Vagina (tissue), 2 donors: ENCODE measurements at regions not wholly inside any gene's neighbourhood (a gene's known extent, or its start where the extent isn't known, plus 50 kb on each side); places are given as distances from the start of the nearest gene placed in this dataset.

ENCODE experiments used
- DNase-seq, 2 donors: peaks; one replicate each; pipeline ENCODE4 v3.0.0-alpha.2; 2017; ENCODE audit errors: extremely low spot score in 2 of 2
- H3K27ac ChIP-seq: fragments of 200-600 bp; sonication (generic); one replicate; pipeline ENCODE4 v1.5.1; 2019
- H3K27me3 ChIP-seq: fragments of 200-600 bp; sonication (generic); one replicate; pipeline ENCODE4 v1.5.1; 2019
- H3K36me3 ChIP-seq, 2 donors: fragments of 200-600 bp; sonication (generic); one replicate each; pipeline ENCODE4 v1.5.1; 2017 to 2019
- H3K4me1 ChIP-seq: fragments of 200-600 bp; sonication (generic); one replicate; pipeline ENCODE4 v1.5.1; 2019
- H3K4me3 ChIP-seq, 2 donors: fragments of 200-600 bp; sonication (generic); 1 replicate in 1 of 2; 2 replicates in 1 of 2; pipeline ENCODE4 v1.5.1; 2016 to 2019
- H3K9me3 ChIP-seq: fragments of 200-600 bp; sonication (generic); one replicate; pipeline ENCODE4 v1.5.1; 2019
- CTCF ChIP-seq, 3 experiments: fragments of 450-650 bp in 2 of 3; fragments of 200-600 bp in 1 of 3; sonication (generic) in 1 of 3; IDR thresholded peaks; one replicate each; pipeline ENCODE4 v1.5.1; 2017 to 2019; ENCODE audit warnings: antibody characterized with exemption in 3 of 3, mild to moderate bottlenecking in 2 of 3, moderate library complexity in 2 of 3
- POLR2A ChIP-seq, 2 donors: fragments of 450-650 bp; IDR thresholded peaks; one replicate each; pipeline ENCODE4 v1.6.1; 2017; ENCODE audit warnings: antibody characterized with exemption in 2 of 2, mild to moderate bottlenecking in 2 of 2, moderate library complexity in 2 of 2
- POLR2AphosphoS5 ChIP-seq, 2 donors: sonication (generic); formaldehyde crosslinking; IDR thresholded peaks; one replicate each; pipeline ENCODE4 v1.9.0; 2017; ENCODE audit warnings: antibody characterized with exemption in 2 of 2, mild to moderate bottlenecking in 2 of 2, low read depth in 1 of 2; ENCODE audit not compliant: insufficient read depth in 1 of 2
- intact Hi-C: fragments of 100-400 bp; cut with DNase I; formaldehyde crosslinking; loops from one replicate; pipeline ENCODE4 v1.15.1; 2023

- intact Hi-C loops: no loop called here
- no peaks in the 10 kb centered on the region for H3K36me3 ChIP-seq
Measured at GRCh38 chr18:43465483-43465882, 188.2 kb upstream of the SYT4 start.

GRCh38 chr18:43471873-43472272 is 194.6 kb upstream of the SYT4 start:
- Histone ChIP-seq H3K27ac (no peak overlapping the region), H3K9me3 (no peaks in the 10 kb centered on the region), H3K4me3 (no peak overlapping the region), H3K27me3 (no peaks in the 10 kb centered on the region), H3K36me3 (no peaks in the 10 kb centered on the region), H3K4me1 (no peaks in the 10 kb centered on the region)
- no peak for DNase-seq
- TF ChIP-seq POLR2A (IDR thresholded peaks at IDR 0.05) (no peak), CTCF (IDR thresholded peaks at IDR 0.05) (no peak), POLR2AphosphoS5 (IDR thresholded peaks at IDR 0.05; ENCODE audit: insufficient read depth in 1 of 2, low read depth in 1 of 2) (no peak)
- intact Hi-C loops: no loop called here

More at GRCh38 chr18:43465483-43465882, 188.2 kb upstream of the SYT4 start:
- Histone ChIP-seq H3K27ac (no peak overlapping the region), H3K9me3 (peaks cover 5% of the 10 kb centered on the region), H3K27me3 (no peaks in the 10 kb centered on the region), H3K4me3 (no peak overlapping the region), H3K4me1 (no peaks in the 10 kb centered on the region)
- no peak for TF ChIP-seq POLR2A (IDR thresholded peaks at IDR 0.05)
- no peak for TF ChIP-seq CTCF (IDR thresholded peaks at IDR 0.05)
- TF ChIP-seq POLR2AphosphoS5 (IDR thresholded peaks at IDR 0.05; ENCODE audit: insufficient read depth in 1 of 2, low read depth in 1 of 2): no peak
- no peak for DNase-seq

GRCh38 chr18:43481069-43481468 is 203.8 kb upstream of the SYT4 start:
- no peaks in the 10 kb centered on the region for H3K36me3 ChIP-seq
- H3K4me1 ChIP-seq: no peaks in the 10 kb centered on the region
- TF ChIP-seq CTCF (IDR thresholded peaks at IDR 0.05) (no peak), POLR2AphosphoS5 (IDR thresholded peaks at IDR 0.05; ENCODE audit: insufficient read depth in 1 of 2, low read depth in 1 of 2) (no peak), POLR2A (IDR thresholded peaks at IDR 0.05) (no peak)
- H3K27ac ChIP-seq: no peak overlapping the region
- no peak for DNase-seq
- no peaks in the 10 kb centered on the region for H3K27me3 ChIP-seq
- H3K4me3 ChIP-seq: no peak overlapping the region
- intact Hi-C loops: no loop called here
- no peaks in the 10 kb centered on the region for H3K9me3 ChIP-seq

- Histone ChIP-seq H3K4me1 (no peaks in the 10 kb centered on the region), H3K4me3 (no peak overlapping the region), H3K9me3 (no peaks in the 10 kb centered on the region), H3K27me3 (no peaks in the 10 kb centered on the region), H3K36me3 (no peaks in the 10 kb centered on the region), H3K27ac (no peak overlapping the region)
- DNase-seq: no peak
- intact Hi-C loops: no loop called here
- TF ChIP-seq POLR2A (IDR thresholded peaks at IDR 0.05) (no peak), CTCF (IDR thresholded peaks at IDR 0.05) (no peak), POLR2AphosphoS5 (IDR thresholded peaks at IDR 0.05; ENCODE audit: insufficient read depth in 1 of 2, low read depth in 1 of 2) (no peak)
Measured at GRCh38 chr18:43482136-43482535, 204.8 kb upstream of the SYT4 start.

GRCh38 chr18:43482600-43482999 is 205.3 kb upstream of the SYT4 start:
- no peaks in the 10 kb centered on the region for H3K27me3 ChIP-seq
- H3K36me3 ChIP-seq: no peaks in the 10 kb centered on the region
- TF ChIP-seq CTCF (IDR thresholded peaks at IDR 0.05): no peak
- no peak for TF ChIP-seq POLR2AphosphoS5 (IDR thresholded peaks at IDR 0.05; ENCODE audit: insufficient read depth in 1 of 2, low read depth in 1 of 2)
- no peak for TF ChIP-seq POLR2A (IDR thresholded peaks at IDR 0.05)
- intact Hi-C loops: no loop called here
- no peaks in the 10 kb centered on the region for H3K9me3 ChIP-seq
- H3K27ac ChIP-seq: no peak overlapping the region
- no peak overlapping the region for H3K4me3 ChIP-seq
- no peaks in the 10 kb centered on the region for H3K4me1 ChIP-seq
- no peak for DNase-seq
